HL-60 (cell line): ENCODE measurements at regions not wholly inside any gene's neighbourhood (a gene's known extent, or its start where the extent isn't known, plus 50 kb on each side); places are given as distances from the start of the nearest gene placed in this dataset.

ENCODE experiments used
- DNase-seq, 2 experiments: peaks; one replicate each; pipeline ENCODE4 v3.0.0-alpha.2; 2010 to 2020; ENCODE audit warnings: low read depth in 1 of 2, low spot score in 1 of 2
- H3K27ac ChIP-seq: fragments of 250-450 bp; sonication (Bioruptor Pico); replicated peaks from 2 replicates; pipeline ENCODE4 v1.5.1; 2020; ENCODE audit warnings: mild to moderate bottlenecking, moderate library complexity
- H3K27me3 ChIP-seq: fragments of 250-450 bp; sonication (Bioruptor Pico); 2 replicates; pipeline ENCODE4 v1.5.1; 2021; ENCODE audit warnings: mild to moderate bottlenecking, moderate library complexity; ENCODE audit not compliant: insufficient read depth, poor library complexity, severe bottlenecking
- H3K4me3 ChIP-seq: replicated peaks from 2 replicates; pipeline ENCODE4 v1.5.1; 2011; ENCODE audit warnings: mild to moderate bottlenecking, control low read depth, low read length; ENCODE audit not compliant: insufficient read depth
- CTCF ChIP-seq: IDR thresholded peaks from one replicate; pipeline ENCODE4 v1.5.1; 2011; ENCODE audit warnings: low read length, control low read depth, inconsistent platforms; ENCODE audit not compliant: insufficient read depth
- GABPA ChIP-seq: IDR thresholded peaks from 2 replicates; pipeline ENCODE4 v1.6.1; 2012; ENCODE audit warnings: low read depth
- POLR2AphosphoS5 ChIP-seq: IDR thresholded peaks from 2 replicates; pipeline ENCODE4 v1.6.1; 2012; ENCODE audit warnings: low read depth
- REST ChIP-seq: IDR thresholded peaks from 2 replicates; pipeline ENCODE4 v1.6.1; 2012; ENCODE audit warnings: low read depth; ENCODE audit not compliant: insufficient replicate concordance
- SPI1 ChIP-seq: IDR thresholded peaks from 2 replicates; pipeline ENCODE4 v1.6.1; 2012; ENCODE audit warnings: low read depth, mild to moderate bottlenecking, borderline replicate concordance

GRCh38 chr6:142682985-142683384 is 262.0 kb downstream of the HIVEP2 start:
- Histone ChIP-seq H3K27ac (no peak overlapping the region), H3K27me3 (no peaks in the 10 kb centered on the region), H3K4me3 (no peak overlapping the region)
- no peak for DNase-seq
- TF ChIP-seq REST (no peak), GABPA (no peak), SPI1 (no peak), POLR2AphosphoS5 (no peak), CTCF (no peak)

GRCh38 chr6:142683714-142684141 is 261.2 kb downstream of the HIVEP2 start:
- TF ChIP-seq SPI1 (no peak), GABPA (no peak), POLR2AphosphoS5 (no peak), REST (no peak), CTCF (no peak)
- H3K27me3 ChIP-seq, result no peaks in the 10 kb centered on the region
- no peak overlapping the region for H3K4me3 ChIP-seq
- DNase-seq, result no peak
- no peak overlapping the region for H3K27ac ChIP-seq

- no peak overlapping the region for H3K27ac ChIP-seq
- no peak for DNase-seq
- H3K4me3 ChIP-seq, result no peak overlapping the region
- H3K27me3 ChIP-seq, result no peaks in the 10 kb centered on the region
- TF ChIP-seq POLR2AphosphoS5, result no peak
- TF ChIP-seq CTCF, result no peak
- TF ChIP-seq SPI1, result no peak
- TF ChIP-seq GABPA, result no peak
- no peak for TF ChIP-seq REST
These were observed 260.6 kb downstream of the HIVEP2 start for GRCh38 chr6:142684371-142684770.
